Heart right ventricle (tissue), 16 donors: ENCODE measurements at regions not wholly inside any gene's neighbourhood (a gene's known extent, or its start where the extent isn't known, plus 50 kb on each side); places are given as distances from the start of the nearest gene placed in this dataset.

Experiments used
- ATAC-seq, 8 donors: fragments of 200-7000 bp; cut with Tn5 transposase; one replicate each; pipeline ENCODE4 v1.9.1; 2020; ENCODE audit warnings: mild to moderate bottlenecking in 8 of 8, moderate library complexity in 8 of 8, moderate number of reproducible peaks in 1 of 8
- DNase-seq, 2 donors: peaks; one replicate each; pipeline ENCODE4 v3.0.0-alpha.2; 2020
- H3K27ac ChIP-seq, 10 donors: fragments of 200-600 bp; sonication (generic) in 2 of 10; one replicate each; pipeline versions ENCODE4 v1.5.0 to v1.8.0; 2020 to 2022; ENCODE audit warnings: mild to moderate bottlenecking in 3 of 10
- H3K27me3 ChIP-seq, 7 donors: fragments of 200-600 bp; one replicate each; pipeline ENCODE4 v1.8.0; 2021 to 2022; ENCODE audit warnings: mild to moderate bottlenecking in 2 of 7
- H3K36me3 ChIP-seq, 9 donors: fragments of 200-600 bp; sonication (generic) in 1 of 9; one replicate each; pipeline versions ENCODE4 v1.5.0 to v1.8.0; 2020 to 2022; ENCODE audit warnings: mild to moderate bottlenecking in 2 of 9
- H3K4me1 ChIP-seq, 9 donors: fragments of 200-600 bp; sonication (generic) in 1 of 9; one replicate each; pipeline versions ENCODE4 v1.5.0 to v1.8.0; 2020 to 2022; ENCODE audit warnings: mild to moderate bottlenecking in 4 of 9
- H3K4me3 ChIP-seq, 10 donors: fragments of 200-600 bp; sonication (generic) in 2 of 10; one replicate each; pipeline versions ENCODE4 v1.5.0 to v1.8.0; 2020 to 2022; ENCODE audit warnings: mild to moderate bottlenecking in 7 of 10, moderate library complexity in 2 of 10
- H3K9me3 ChIP-seq, 11 donors: fragments of 200-600 bp in 10 of 11; sonication (generic) in 2 of 11; one replicate each; pipeline versions ENCODE4 v1.5.0 to v1.8.0; 2013 to 2022; ENCODE audit warnings: mild to moderate bottlenecking in 2 of 11, control low read depth in 1 of 11, moderate library complexity in 1 of 11
- WGBS, 2 donors: extraction: QIAGEN DNeasy Blood & Tissue Kit; methylation state at CpG; one replicate each; pipeline ENCODE4 v1.1.7; 2013; ENCODE audit warnings: inconsistent platforms in 1 of 2; 5-methylcytosine and 5-hydroxymethylcytosine counted together
- intact Hi-C, 10 donors: fragments of 100-400 bp; cut with DNase I; formaldehyde crosslinking; loops; one replicate each; pipeline versions ENCODE4 v1.11.1 to v1.14.2; 2022
- TF ChIP-seq, protein P1 (sequence below), 9 donors: fragments of 200-600 bp; sonication (generic) in 2 of 9; IDR thresholded peaks; one replicate each; pipeline versions ENCODE4 v1.5.0 to v1.8.0; 2021 to 2022; ENCODE audit warnings: antibody characterized with exemption in 9 of 9, mild to moderate bottlenecking in 5 of 9, moderate library complexity in 1 of 9
- donor health status: Arrhythmogenic right ventricular cardiomyopathy.
- donor health status: ischemic (EF 13 %, LVEDD 7.1; RV severe dilation, severe dysfunction).
- donor health status: healthy with polysubstance abuse.
- donor health status: DM: no; HTN: yes; CAD: no.
- donor health status: DM: no; HTN: no; CAD: no.
- donor health status: ischemic (EF 25% LVEDD 6.9; RV normal size, moderate dysfunction).
- donor health status: ischemic (EF 25% LVEDD 5.7; RV mildly dilated, moderate dysfunction).
- donor health status: healthy.
- donor health status: DM: yes; HTN: yes; CAD: no.
- donor health status: Ischemic cardiomyopathy.
- donor health status: ischemic (EF 35%, LVEDD 5.7; RV mildly dilated, moderate dysfunction).
- donor health status: nonischemic (EF 11% LVEDD 7.7; RV severe dilation, severe dysfunction).
- donor health status: DM: yes; HTN: yes; CAD: no.
- donor health status: PGD.
- donor health status: ischemic (EF 29% LVEDD 5.4; RV normal size, mild dysfunction).
- donor health status: nonischemic (EF 23%, LVEDD 6.1; RV moderate dilation, normal function).

DNA sequence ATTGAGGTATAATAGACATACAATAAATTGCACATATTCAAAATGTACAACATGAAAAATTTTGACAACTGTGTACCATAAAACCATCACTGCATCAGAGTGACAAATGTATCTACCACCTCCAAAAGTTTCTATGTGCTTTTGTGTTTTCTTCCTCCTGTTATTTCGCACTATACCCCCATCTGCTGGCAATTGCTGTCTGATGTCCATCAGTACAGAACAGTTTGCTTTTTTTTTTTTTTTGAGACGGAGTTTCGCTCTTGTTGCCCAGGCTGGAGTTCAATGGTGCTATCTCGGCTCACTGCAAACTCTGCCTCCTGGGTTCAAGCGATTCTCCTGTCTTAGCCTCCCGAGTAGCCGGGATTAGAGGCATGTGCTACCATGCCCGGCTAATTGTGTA, 154.3 kb upstream of the GIMD1 start:
- 86 to 90% methylated on average over 8 of the region's 8 CpGs for WGBS, 2 donors
- H3K9me3 ChIP-seq = peaks cover 0 to 4% (median 0%) of the 10 kb centered on the region in 11 donors
- TF ChIP-seq, protein P1, sequence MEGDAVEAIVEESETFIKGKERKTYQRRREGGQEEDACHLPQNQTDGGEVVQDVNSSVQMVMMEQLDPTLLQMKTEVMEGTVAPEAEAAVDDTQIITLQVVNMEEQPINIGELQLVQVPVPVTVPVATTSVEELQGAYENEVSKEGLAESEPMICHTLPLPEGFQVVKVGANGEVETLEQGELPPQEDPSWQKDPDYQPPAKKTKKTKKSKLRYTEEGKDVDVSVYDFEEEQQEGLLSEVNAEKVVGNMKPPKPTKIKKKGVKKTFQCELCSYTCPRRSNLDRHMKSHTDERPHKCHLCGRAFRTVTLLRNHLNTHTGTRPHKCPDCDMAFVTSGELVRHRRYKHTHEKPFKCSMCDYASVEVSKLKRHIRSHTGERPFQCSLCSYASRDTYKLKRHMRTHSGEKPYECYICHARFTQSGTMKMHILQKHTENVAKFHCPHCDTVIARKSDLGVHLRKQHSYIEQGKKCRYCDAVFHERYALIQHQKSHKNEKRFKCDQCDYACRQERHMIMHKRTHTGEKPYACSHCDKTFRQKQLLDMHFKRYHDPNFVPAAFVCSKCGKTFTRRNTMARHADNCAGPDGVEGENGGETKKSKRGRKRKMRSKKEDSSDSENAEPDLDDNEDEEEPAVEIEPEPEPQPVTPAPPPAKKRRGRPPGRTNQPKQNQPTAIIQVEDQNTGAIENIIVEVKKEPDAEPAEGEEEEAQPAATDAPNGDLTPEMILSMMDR (IDR thresholded peaks at IDR 0.05) = no peak
- intact Hi-C loops = no loop called here
- no peaks in the 10 kb centered on the region for H3K4me1 ChIP-seq
- no peaks in the 10 kb centered on the region for H3K36me3 ChIP-seq
- peaks cover 0 to 5% (median 0%) of the 10 kb centered on the region in 7 donors for H3K27me3 ChIP-seq
- no peak overlapping the region for H3K27ac ChIP-seq
- no peak for DNase-seq
- ATAC-seq = no peak
- H3K4me3 ChIP-seq = no peak overlapping the region

- Histone ChIP-seq H3K4me1 (no peaks in the 10 kb centered on the region), H3K4me3 (no peak overlapping the region), H3K27ac (no peak overlapping the region), H3K9me3 (peaks cover 0 to 3% (median 0%) of the 10 kb centered on the region in 11 donors), H3K27me3 (no peaks in the 10 kb centered on the region), H3K36me3 (no peaks in the 10 kb centered on the region)
- ATAC-seq = no peak
- no peak for DNase-seq
- TF ChIP-seq, protein P1 (IDR thresholded peaks at IDR 0.05) = no peak
- intact Hi-C loops = no loop called here
- 68 to 76% methylated on average over 2 of the region's 2 CpGs for WGBS, 2 donors
Observed at GRCh38 chr4:106512706-106513105, 144.1 kb upstream of the GIMD1 start.

GRCh38 chr4:106507440-106507839, 138.9 kb upstream of the GIMD1 start:
- TF ChIP-seq, protein P1 (IDR thresholded peaks at IDR 0.05) = no peak
- intact Hi-C loops = loop anchor here in 3 of 10 donors (10.0 kb wide), 1 partner anchor 243 kb away; no protein-coding TSS in a partner anchor
- DNase-seq = no peak

DNA sequence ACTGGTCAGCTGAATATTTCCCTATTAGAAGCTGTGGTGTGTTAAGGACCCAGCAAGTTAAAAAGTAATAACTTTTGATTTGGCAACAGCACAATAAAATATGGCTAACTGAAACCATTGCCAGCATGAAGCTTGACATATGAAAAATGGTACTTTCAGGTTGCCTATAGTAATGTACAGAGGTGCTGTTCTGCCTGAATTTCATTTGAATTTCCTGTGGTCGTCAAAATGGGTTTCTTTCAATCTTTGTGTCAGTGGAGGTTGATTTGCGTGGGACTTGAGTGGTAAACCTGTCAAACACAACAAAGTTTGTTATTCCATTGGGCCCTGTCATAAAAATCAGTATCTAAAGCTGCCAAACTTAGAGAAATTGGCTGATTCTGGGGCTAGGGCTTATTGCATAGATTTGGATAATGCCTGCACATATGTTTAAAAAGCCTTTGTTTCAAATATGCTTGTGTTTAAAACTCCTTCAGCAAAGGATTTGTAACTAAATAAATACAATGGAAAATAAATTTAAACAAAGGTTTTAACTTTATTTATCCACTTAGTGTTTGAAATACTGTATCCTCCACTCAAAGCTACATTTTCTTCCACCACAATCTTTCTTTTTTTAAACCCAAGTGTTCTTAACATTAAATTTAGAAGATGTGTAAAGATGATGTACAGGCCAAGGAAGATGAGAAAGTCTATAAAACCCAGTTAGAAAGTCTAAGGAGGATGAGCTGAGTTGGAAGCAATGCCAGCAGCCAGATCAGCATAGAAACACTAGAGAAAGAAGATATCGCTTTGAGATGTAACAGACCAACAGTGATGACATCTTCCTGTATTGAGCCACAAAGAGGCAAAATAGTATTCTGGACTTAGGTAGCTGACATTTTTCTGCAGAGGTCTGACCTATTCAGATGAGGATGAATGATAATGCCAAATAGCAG, 134.8 kb upstream of the GIMD1 start:
- Histone ChIP-seq H3K4me3 (no peak overlapping the region), H3K36me3 (no peaks in the 10 kb centered on the region), H3K9me3 (no peaks in the 10 kb centered on the region), H3K4me1 (peaks cover 0 to 6% (median 0%) of the 10 kb centered on the region in 9 donors), H3K27me3 (peaks cover 0 to 7% (median 0%) of the 10 kb centered on the region in 7 donors), H3K27ac (no peak overlapping the region)
- WGBS, 2 donors = 76 to 80% methylated on average over 3 of the region's 3 CpGs
- no peak for DNase-seq
- TF ChIP-seq, protein P1 (IDR thresholded peaks at IDR 0.05) = no peak
- no peak for ATAC-seq
- intact Hi-C loops = loop anchor here in 9 of 10 donors (5.0 to 10.0 kb wide), 5 partner anchors 131 to 239 kb away; partner anchors contain the start of gene GIMD1 (in 5 of the 9)

More at GRCh38 chr4:106507440-106507839, 138.9 kb upstream of the GIMD1 start:
- Histone ChIP-seq H3K27ac (no peak overlapping the region), H3K27me3 (no peaks in the 10 kb centered on the region), H3K4me3 (no peak overlapping the region), H3K36me3 (no peaks in the 10 kb centered on the region), H3K4me1 (peaks cover 0 to under 1% (median 0%) of the 10 kb centered on the region in 9 donors), H3K9me3 (peaks cover 0 to 3% (median 0%) of the 10 kb centered on the region in 11 donors)
- no peak for ATAC-seq
- 81 to 94% methylated on average over 3 of the region's 3 CpGs for WGBS, 2 donors
